ENCODE measurements at regions not wholly inside any gene's neighbourhood (a gene's known extent, or its start where the extent isn't known, plus 50 kb on each side); places are given as distances from the start of the nearest gene placed in this dataset.
A peak's percentile ranks its signal among the peaks of the same experiment; 100 is the strongest.

DNA sequence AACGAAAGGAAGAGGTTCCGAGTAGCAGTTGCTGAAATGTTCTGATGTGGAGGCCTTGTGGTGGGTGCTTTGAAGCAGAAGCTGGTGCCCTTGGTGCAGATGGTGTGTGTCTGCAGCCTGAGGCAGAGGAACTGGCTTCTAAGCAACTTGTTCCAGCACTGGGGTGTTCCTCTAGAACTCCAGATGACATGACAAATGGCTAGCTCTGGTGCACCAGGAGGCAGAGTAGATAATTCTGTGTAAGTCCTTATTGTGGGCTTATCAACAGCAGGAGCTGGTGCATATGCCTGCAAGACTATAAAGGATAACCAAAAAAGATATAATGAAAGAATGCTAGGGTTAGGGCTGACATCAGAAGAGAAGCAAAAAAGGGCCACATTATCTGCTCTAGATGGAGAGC lies 76.5 kb downstream of the ARL5B start:
- H3K4me3 ChIP-seq (ENCODE audit: low read depth in 1 of 3, low read length in 3 of 3): no peak overlapping the region
- FAIRE-seq (no peak), DNase-seq (no peak)
- H3K27ac ChIP-seq (ENCODE audit: low read depth in 1 of 3, low read length in 2 of 3): no peak overlapping the region
- no peaks in the 10 kb centered on the region for H3K36me3 ChIP-seq (ENCODE audit: control insufficient read depth in 3 of 3, insufficient read depth in 2 of 3, low read depth in 1 of 3, low read length in 3 of 3)
- no peaks in the 10 kb centered on the region for H3K9me3 ChIP-seq (ENCODE audit: control insufficient read depth in 2 of 2, insufficient read depth in 1 of 2, low read depth in 1 of 2, low read length in 1 of 2)
- H3K4me1 ChIP-seq (ENCODE audit: control insufficient read depth in 3 of 3, insufficient read depth in 2 of 3, low read depth in 1 of 3, low read length in 2 of 3): no peaks in the 10 kb centered on the region
- WGBS, 3 donors: 90 to 94% (median 93%) methylated on average over 2 of the region's 2 CpGs
- H3K27me3 ChIP-seq (ENCODE audit: control insufficient read depth in 3 of 3, insufficient read depth in 3 of 3, low read length in 3 of 3): no peaks in the 10 kb centered on the region

DNA sequence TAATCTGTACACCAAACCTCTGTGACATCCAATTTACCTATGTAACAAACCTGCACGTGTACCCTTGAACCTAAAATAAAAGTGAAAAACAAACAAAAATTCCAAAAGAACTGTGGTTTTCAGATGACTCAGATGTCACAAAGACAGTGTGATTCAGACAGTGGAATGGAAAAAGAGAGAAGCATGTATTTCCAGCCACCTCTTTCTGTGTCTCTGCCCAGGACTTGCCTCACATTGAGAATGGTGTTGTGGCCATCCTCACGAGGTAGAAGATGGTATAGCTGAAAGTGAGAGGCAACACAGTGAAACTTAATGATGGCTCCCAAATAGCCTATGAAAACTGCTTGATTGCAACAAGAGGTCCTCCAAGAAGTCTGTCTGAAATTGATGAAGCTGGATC lies 78.0 kb downstream of the ARL5B start:
- Histone ChIP-seq H3K9me3 (ENCODE audit: control insufficient read depth in 2 of 2, insufficient read depth in 1 of 2, low read depth in 1 of 2, low read length in 1 of 2) (no peaks in the 10 kb centered on the region), H3K27ac (ENCODE audit: low read depth in 1 of 3, low read length in 2 of 3) (no peak overlapping the region), H3K36me3 (ENCODE audit: control insufficient read depth in 3 of 3, insufficient read depth in 2 of 3, low read depth in 1 of 3, low read length in 3 of 3) (no peaks in the 10 kb centered on the region), H3K4me1 (ENCODE audit: control insufficient read depth in 3 of 3, insufficient read depth in 2 of 3, low read depth in 1 of 3, low read length in 2 of 3) (no peaks in the 10 kb centered on the region), H3K4me3 (ENCODE audit: low read depth in 1 of 3, low read length in 3 of 3) (no peak overlapping the region), H3K27me3 (ENCODE audit: control insufficient read depth in 3 of 3, insufficient read depth in 3 of 3, low read length in 3 of 3) (no peaks in the 10 kb centered on the region)
- WGBS, 3 donors: 67 to 79% (median 67%) methylated on average over 2 of the region's 2 CpGs
- DNase-seq (no peak), FAIRE-seq (no peak)

GRCh38 chr10:18737841-18738240 lies 78.6 kb downstream of the ARL5B start:
- 84 to 90% (median 87%) methylated on average over 8 of the region's 8 CpGs for WGBS, 3 donors
- no peak overlapping the region for H3K27ac ChIP-seq (ENCODE audit: low read depth in 1 of 3, low read length in 2 of 3)
- H3K27me3 ChIP-seq (ENCODE audit: control insufficient read depth in 3 of 3, insufficient read depth in 3 of 3, low read length in 3 of 3): no peaks in the 10 kb centered on the region
- no peak for DNase-seq
- H3K36me3 ChIP-seq (ENCODE audit: control insufficient read depth in 3 of 3, insufficient read depth in 2 of 3, low read depth in 1 of 3, low read length in 3 of 3): no peaks in the 10 kb centered on the region
- H3K4me3 ChIP-seq (ENCODE audit: low read depth in 1 of 3, low read length in 3 of 3): no peak overlapping the region
- no peaks in the 10 kb centered on the region for H3K4me1 ChIP-seq (ENCODE audit: control insufficient read depth in 3 of 3, insufficient read depth in 2 of 3, low read depth in 1 of 3, low read length in 2 of 3)
- no peak for FAIRE-seq
- no peaks in the 10 kb centered on the region for H3K9me3 ChIP-seq (ENCODE audit: control insufficient read depth in 2 of 2, insufficient read depth in 1 of 2, low read depth in 1 of 2, low read length in 1 of 2)

DNA sequence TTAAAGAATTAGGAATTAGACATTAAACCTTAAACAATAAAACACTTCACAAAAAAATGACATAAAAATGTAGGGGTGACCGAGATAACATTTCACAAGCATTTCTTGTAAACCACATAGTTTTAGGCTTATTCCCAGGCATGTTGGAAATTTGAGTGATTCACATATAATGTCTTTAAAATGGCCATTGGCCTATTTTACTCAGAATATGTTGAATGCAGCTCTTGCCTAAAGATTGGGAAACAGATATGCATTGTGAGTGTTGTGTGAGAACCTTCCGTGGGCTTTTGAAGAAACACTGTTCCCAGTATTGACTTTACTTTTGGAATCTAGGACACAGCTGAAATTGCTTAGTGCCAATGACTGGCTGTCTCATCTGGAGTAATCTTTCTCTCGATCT lies 79.6 kb downstream of the ARL5B start:
- no peaks in the 10 kb centered on the region for H3K4me1 ChIP-seq (ENCODE audit: control insufficient read depth in 3 of 3, insufficient read depth in 2 of 3, low read depth in 1 of 3, low read length in 2 of 3)
- WGBS, 3 donors: 70 to 82% (median 79%) methylated on average over 3 of the region's 3 CpGs
- no peak overlapping the region for H3K4me3 ChIP-seq (ENCODE audit: low read depth in 1 of 3, low read length in 3 of 3)
- no peaks in the 10 kb centered on the region for H3K9me3 ChIP-seq (ENCODE audit: control insufficient read depth in 2 of 2, insufficient read depth in 1 of 2, low read depth in 1 of 2, low read length in 1 of 2)
- DNase-seq (no peak), FAIRE-seq (no peak)
- no peak overlapping the region for H3K27ac ChIP-seq (ENCODE audit: low read depth in 1 of 3, low read length in 2 of 3)
- H3K27me3 ChIP-seq (ENCODE audit: control insufficient read depth in 3 of 3, insufficient read depth in 3 of 3, low read length in 3 of 3): no peaks in the 10 kb centered on the region
- no peaks in the 10 kb centered on the region for H3K36me3 ChIP-seq (ENCODE audit: control insufficient read depth in 3 of 3, insufficient read depth in 2 of 3, low read depth in 1 of 3, low read length in 3 of 3)

- no peaks in the 10 kb centered on the region for H3K9me3 ChIP-seq (ENCODE audit: control insufficient read depth in 2 of 2, insufficient read depth in 1 of 2, low read depth in 1 of 2, low read length in 1 of 2)
- FAIRE-seq: no peak
Measured at GRCh38 chr10:18743926-18744325, 84.7 kb downstream of the ARL5B start.

GRCh38 chr10:18753312-18753895 lies 94.2 kb downstream of the ARL5B start:
- Histone ChIP-seq H3K36me3 (ENCODE audit: control insufficient read depth in 3 of 3, insufficient read depth in 2 of 3, low read depth in 1 of 3, low read length in 3 of 3) (no peaks in the 10 kb centered on the region), H3K27ac (ENCODE audit: low read depth in 1 of 3, low read length in 2 of 3) (no peak overlapping the region), H3K9me3 (ENCODE audit: control insufficient read depth in 2 of 2, insufficient read depth in 1 of 2, low read depth in 1 of 2, low read length in 1 of 2) (no peaks in the 10 kb centered on the region), H3K4me1 (ENCODE audit: control insufficient read depth in 3 of 3, insufficient read depth in 2 of 3, low read depth in 1 of 3, low read length in 2 of 3) (no peaks in the 10 kb centered on the region), H3K27me3 (ENCODE audit: control insufficient read depth in 3 of 3, insufficient read depth in 3 of 3, low read length in 3 of 3) (no peaks in the 10 kb centered on the region), H3K4me3 (ENCODE audit: low read depth in 1 of 3, low read length in 3 of 3) (no peak overlapping the region)
- 62 to 72% (median 71%) methylated on average over 11 of the region's 11 CpGs for WGBS, 3 donors
- FAIRE-seq (no peak), DNase-seq (peak in 1 of 2 donors; percentile 1)

More at GRCh38 chr10:18743926-18744325, 84.7 kb downstream of the ARL5B start:
- no peak for DNase-seq
- Histone ChIP-seq H3K4me1 (ENCODE audit: control insufficient read depth in 3 of 3, insufficient read depth in 2 of 3, low read depth in 1 of 3, low read length in 2 of 3) (no peaks in the 10 kb centered on the region), H3K36me3 (ENCODE audit: control insufficient read depth in 3 of 3, insufficient read depth in 2 of 3, low read depth in 1 of 3, low read length in 3 of 3) (no peaks in the 10 kb centered on the region), H3K27me3 (ENCODE audit: control insufficient read depth in 3 of 3, insufficient read depth in 3 of 3, low read length in 3 of 3) (no peaks in the 10 kb centered on the region), H3K27ac (ENCODE audit: low read depth in 1 of 3, low read length in 2 of 3) (no peak overlapping the region), H3K4me3 (ENCODE audit: low read depth in 1 of 3, low read length in 3 of 3) (no peak overlapping the region)

- Histone ChIP-seq H3K4me3 (ENCODE audit: low read depth in 1 of 3, low read length in 3 of 3) (no peak overlapping the region), H3K4me1 (ENCODE audit: control insufficient read depth in 3 of 3, insufficient read depth in 2 of 3, low read depth in 1 of 3, low read length in 2 of 3) (no peaks in the 10 kb centered on the region), H3K9me3 (ENCODE audit: control insufficient read depth in 2 of 2, insufficient read depth in 1 of 2, low read depth in 1 of 2, low read length in 1 of 2) (no peaks in the 10 kb centered on the region), H3K27me3 (ENCODE audit: control insufficient read depth in 3 of 3, insufficient read depth in 3 of 3, low read length in 3 of 3) (no peaks in the 10 kb centered on the region), H3K27ac (ENCODE audit: low read depth in 1 of 3, low read length in 2 of 3) (no peak overlapping the region), H3K36me3 (ENCODE audit: control insufficient read depth in 3 of 3, insufficient read depth in 2 of 3, low read depth in 1 of 3, low read length in 3 of 3) (no peaks in the 10 kb centered on the region)
- 79 to 90% (median 82%) methylated on average over 1 of the region's 1 CpG for WGBS, 3 donors
- DNase-seq: no peak
- no peak for FAIRE-seq
Measured at GRCh38 chr10:18759575-18759974, 100.3 kb downstream of the ARL5B start.

GRCh38 chr10:18760836-18761235 lies 101.6 kb downstream of the ARL5B start:
- H3K36me3 ChIP-seq (ENCODE audit: control insufficient read depth in 3 of 3, insufficient read depth in 2 of 3, low read depth in 1 of 3, low read length in 3 of 3): no peaks in the 10 kb centered on the region
- DNase-seq (no peak), FAIRE-seq (no peak)
- WGBS, 3 donors: 75 to 89% (median 88%) methylated on average over 4 of the region's 4 CpGs
- H3K4me1 ChIP-seq (ENCODE audit: control insufficient read depth in 3 of 3, insufficient read depth in 2 of 3, low read depth in 1 of 3, low read length in 2 of 3): no peaks in the 10 kb centered on the region
- H3K27ac ChIP-seq (ENCODE audit: low read depth in 1 of 3, low read length in 2 of 3): no peak overlapping the region
- no peaks in the 10 kb centered on the region for H3K9me3 ChIP-seq (ENCODE audit: control insufficient read depth in 2 of 2, insufficient read depth in 1 of 2, low read depth in 1 of 2, low read length in 1 of 2)
- H3K4me3 ChIP-seq (ENCODE audit: low read depth in 1 of 3, low read length in 3 of 3): no peak overlapping the region
- no peaks in the 10 kb centered on the region for H3K27me3 ChIP-seq (ENCODE audit: control insufficient read depth in 3 of 3, insufficient read depth in 3 of 3, low read length in 3 of 3)

GRCh38 chr10:18767981-18768380 lies 108.8 kb downstream of the ARL5B start:
- H3K27me3 ChIP-seq (ENCODE audit: control insufficient read depth in 3 of 3, insufficient read depth in 3 of 3, low read length in 3 of 3): peaks cover 0 to 1% (median 0%) of the 10 kb centered on the region in 3 donors
- no peak for FAIRE-seq
- H3K36me3 ChIP-seq (ENCODE audit: control insufficient read depth in 3 of 3, insufficient read depth in 2 of 3, low read depth in 1 of 3, low read length in 3 of 3): no peaks in the 10 kb centered on the region
- 83 to 88% (median 86%) methylated on average over 4 of the region's 4 CpGs for WGBS, 3 donors
- no peak overlapping the region for H3K4me3 ChIP-seq (ENCODE audit: low read depth in 1 of 3, low read length in 3 of 3)
- peak in 1 of 2 donors; percentile 2 for DNase-seq
- H3K27ac ChIP-seq (ENCODE audit: low read depth in 1 of 3, low read length in 2 of 3): no peak overlapping the region
- no peaks in the 10 kb centered on the region for H3K9me3 ChIP-seq (ENCODE audit: control insufficient read depth in 2 of 2, insufficient read depth in 1 of 2, low read depth in 1 of 2, low read length in 1 of 2)
- no peaks in the 10 kb centered on the region for H3K4me1 ChIP-seq (ENCODE audit: control insufficient read depth in 3 of 3, insufficient read depth in 2 of 3, low read depth in 1 of 3, low read length in 2 of 3)

All from small intestine (tissue), 7 donors.